OCI-LY7 (cell line): ENCODE measurements at regions not wholly inside any gene's neighbourhood (a gene's known extent, or its start where the extent isn't known, plus 50 kb on each side); places are given as distances from the start of the nearest gene placed in this dataset.

Source experiments
- CTCF ChIP-seq: fragments of 200-600 bp; sonication (generic); conservative IDR thresholded peaks from 2 replicates; pipeline ENCODE4 v1.5.1; 2014; ENCODE audit warnings: mild to moderate bottlenecking, antibody characterized with exemption, low read length, moderate library complexity, mixed read lengths
- EZH2phosphoT487 ChIP-seq: fragments of 200-600 bp; sonication (generic); IDR thresholded peaks from 2 replicates; pipeline ENCODE4 v1.6.1; 2018; ENCODE audit warnings: low read depth, borderline replicate concordance, mild to moderate bottlenecking, mixed run types, antibody characterized with exemption, low read length, moderate library complexity, mixed read lengths

- TF ChIP-seq CTCF (no peak), EZH2phosphoT487 (no peak)
Observed at GRCh38 chr1:57741521-57741920, 317.7 kb upstream of the DAB1 start.
